CD4-positive, alpha-beta T cell treated with Interleukin-10 for 1 hour (primary cell): ENCODE measurements at regions not wholly inside any gene's neighbourhood (a gene's known extent, or its start where the extent isn't known, plus 50 kb on each side); places are given as distances from the start of the nearest gene placed in this dataset.
A peak's percentile ranks its signal among the peaks of the same experiment; 100 is the strongest.

Experiments used
- DNase-seq: peaks from one replicate; pipeline ENCODE4 v3.0.0-alpha.2; 2020

- DNase-seq, result peak; percentile 35
These were observed 96.3 kb upstream of the NOCT start for GRCh38 chr4:138919094-138919936.

GRCh38 chr4:138918169-138918869, 97.3 kb upstream of the NOCT start:
- DNase-seq, result no peak

- no peak for DNase-seq
These were observed 98.8 kb upstream of the NOCT start for GRCh38 chr4:138916763-138917162.

DNA sequence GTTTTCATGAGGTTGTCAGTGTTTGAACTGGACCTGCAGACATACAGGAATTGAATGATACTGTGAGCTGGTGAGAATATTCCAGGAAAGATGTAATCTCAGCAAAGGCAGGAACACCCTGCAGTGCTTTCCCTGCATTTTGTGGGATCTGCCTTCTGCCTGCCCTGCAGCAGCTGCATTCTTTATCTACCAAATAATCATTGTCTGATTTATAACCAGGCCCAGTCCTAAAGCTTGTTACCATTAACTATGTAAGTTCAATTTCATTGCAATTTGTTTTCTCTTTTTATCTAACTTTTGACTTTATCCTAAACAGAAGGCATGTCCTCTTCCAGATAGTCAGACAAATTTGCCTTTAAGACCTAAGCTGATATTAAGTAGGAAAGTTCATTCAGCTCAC, 99.8 kb upstream of the NOCT start:
- no peak for DNase-seq

GRCh38 chr4:138912704-138913340, 102.8 kb upstream of the NOCT start:
- no peak for DNase-seq

DNA sequence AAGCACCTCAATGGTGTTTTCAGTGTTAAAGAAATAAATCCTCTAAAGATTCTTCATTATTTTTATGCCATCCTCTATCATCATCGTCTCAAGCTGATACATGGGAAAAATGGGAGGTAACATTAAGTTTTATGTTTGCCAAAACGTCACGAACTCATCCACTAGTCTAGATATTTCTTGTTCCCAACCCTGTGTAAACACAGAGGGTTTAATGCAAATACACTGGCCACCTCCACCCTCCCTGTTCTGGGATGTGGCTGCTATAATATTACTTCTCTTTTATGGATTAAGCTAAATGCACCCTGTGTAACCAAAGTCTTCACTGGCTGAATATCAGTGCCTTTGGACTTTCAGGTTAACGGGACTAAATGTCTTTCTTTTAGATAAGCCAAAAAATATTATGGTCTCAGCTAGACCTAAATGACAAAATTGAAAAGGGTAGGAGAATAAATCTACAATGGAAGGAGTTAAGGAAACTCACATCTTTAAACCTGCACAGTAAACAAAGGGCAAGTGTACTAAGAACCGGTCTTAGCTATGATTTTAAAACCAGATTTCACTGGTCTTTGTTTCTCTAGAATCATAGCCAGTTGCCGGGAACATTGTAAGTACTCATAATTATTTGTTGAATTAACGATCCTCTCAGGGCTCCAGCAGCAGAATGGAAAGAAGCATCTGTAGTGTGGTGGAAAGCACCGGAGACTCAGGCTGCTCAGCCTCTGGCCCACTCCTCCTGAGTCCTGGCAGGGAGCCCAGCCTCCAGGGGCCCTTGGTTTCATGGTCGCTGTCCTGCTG, 103.5 kb upstream of the NOCT start:
- no peak for DNase-seq

DNA sequence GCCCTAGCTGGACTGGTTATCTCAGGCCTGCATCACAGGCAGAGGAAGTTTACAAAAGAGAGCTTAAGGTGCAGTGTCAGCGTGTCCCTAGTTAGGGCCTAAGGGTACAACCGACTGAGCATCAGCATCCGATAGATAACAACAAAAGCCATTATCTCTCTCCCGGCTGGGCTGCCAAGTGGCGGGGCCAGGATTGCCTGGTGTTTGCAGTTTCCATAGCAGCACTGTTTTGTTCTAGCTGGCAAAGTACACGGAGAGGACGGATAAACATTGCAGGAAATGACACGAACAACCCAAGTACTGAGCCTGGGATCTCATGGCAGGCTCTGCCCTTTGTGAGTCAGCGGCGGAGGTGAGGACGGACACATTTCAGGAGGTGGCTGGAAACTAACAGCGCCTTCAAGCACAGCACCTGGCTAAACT, 104.7 kb upstream of the NOCT start:
- no peak for DNase-seq

DNA sequence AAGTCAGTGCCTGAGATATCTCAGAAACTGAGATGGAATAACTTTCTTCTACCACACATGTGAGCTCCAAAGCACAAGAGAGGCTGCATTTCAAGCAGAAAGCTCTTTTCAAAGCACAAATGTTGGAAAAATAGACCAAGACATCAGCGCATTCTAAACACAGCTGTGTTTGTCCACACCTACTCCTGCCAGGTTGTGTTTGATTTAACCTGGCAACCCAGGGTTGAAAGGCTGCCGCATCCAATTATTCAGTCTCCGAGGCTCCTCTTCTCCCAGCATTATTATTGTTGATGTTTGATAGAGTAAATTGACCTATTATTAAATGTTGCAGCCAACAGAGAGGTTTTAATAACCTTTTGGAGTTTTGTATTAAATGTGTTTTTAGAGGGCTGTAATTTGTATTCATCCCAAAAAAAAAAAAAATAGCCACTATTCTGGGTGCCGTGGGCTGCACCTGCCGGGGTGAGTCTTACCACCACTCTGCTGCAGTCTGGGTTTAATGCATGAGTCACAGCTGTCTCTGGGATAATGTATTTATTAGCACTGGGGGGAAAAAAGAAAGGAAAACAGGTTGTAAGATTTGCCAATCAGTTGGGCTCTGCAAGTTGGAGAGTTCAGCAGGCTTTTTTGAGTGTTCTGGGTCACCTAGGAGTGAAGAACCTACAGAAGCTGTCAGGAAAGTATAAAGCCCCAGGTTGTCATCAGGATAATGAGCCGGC, 105.2 kb upstream of the NOCT start:
- no peak for DNase-seq

- DNase-seq, result no peak
These were observed 106.0 kb upstream of the NOCT start for GRCh38 chr4:138909587-138909986.

DNA sequence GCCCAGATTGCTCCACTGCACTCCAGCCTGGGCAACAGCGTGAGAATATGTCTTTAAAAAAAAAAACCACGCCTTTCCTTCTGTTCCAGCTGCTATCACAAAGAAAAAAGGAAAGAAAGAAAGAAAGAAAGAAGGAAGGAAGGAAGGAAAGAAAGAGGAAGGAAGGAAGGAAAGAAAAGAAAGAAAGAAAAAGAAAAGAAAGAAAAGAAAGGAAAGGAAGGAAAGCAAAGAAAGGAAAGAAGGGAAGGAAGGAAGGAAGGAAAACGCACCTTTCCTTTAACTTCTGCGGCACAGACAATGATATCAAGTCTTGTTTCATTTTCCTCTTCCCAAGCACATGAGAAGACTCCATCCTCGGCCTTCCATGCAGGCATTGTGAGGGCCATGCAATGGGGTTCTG, 107.4 kb upstream of the NOCT start:
- no peak for DNase-seq

DNA sequence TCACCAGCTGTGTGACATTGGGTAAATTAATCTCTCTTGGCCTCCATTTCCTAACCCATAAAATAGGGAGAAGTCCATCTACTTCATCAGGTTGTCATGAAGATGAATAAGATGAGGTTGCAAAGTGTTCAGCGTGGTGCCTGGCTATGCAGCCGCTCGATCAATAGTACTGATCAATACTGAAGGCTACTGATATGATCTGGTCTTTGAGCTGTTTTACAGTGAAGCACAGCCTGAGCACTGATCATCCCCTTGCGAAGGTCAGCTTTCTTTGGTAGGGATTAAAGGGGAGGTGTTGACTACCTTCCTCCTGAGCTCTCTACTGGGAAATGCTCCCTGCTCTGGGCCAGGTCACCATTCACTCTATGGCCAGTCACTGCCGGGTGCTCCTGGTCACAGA, 108.4 kb upstream of the NOCT start:
- no peak for DNase-seq

DNA sequence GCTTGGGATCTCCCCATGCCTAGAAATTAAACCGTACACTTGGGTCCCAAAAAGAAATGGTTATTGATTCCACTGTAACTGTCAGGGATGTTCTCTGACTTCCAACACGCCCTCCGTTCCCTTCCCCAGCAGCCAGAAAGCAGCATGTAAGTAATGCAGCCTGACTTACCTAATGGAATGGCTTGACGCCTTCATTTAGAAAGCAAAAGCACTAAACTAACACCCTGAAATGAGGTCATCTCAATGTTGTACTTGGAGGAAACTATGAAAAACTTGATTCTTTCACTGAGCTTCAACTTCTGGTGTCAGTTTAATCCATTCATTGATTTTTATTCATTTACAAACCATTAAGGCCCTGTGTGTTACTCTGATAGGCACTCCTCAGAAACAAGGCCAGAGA, 110.8 kb upstream of the NOCT start:
- DNase-seq, result no peak

GRCh38 chr4:138903185-138903584, 112.4 kb upstream of the NOCT start:
- DNase-seq, result no peak

GRCh38 chr4:138902705-138903104, 112.9 kb upstream of the NOCT start:
- no peak for DNase-seq

DNA sequence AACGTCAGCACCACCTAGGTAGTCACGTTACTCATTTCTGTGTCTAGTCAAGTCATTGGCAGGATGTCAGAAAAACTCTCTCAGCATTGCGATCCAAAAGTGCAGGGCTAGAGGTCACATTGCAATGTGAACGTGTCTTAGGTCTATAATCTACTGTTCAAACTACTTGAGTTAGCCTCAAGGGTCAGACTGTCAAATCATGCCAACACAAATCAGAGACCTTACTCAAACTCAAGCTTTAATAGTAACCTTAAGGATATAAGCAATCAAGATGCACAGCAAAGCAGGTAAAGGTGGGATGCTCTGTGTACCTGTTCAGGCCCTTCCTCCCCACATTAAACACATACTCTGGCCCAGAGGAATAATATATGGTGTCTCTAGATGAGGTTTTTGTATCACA, 114.4 kb upstream of the NOCT start:
- DNase-seq, result no peak

- DNase-seq, result no peak
These were observed 115.6 kb upstream of the NOCT start for GRCh38 chr4:138899999-138900398.

GRCh38 chr4:138898282-138898681, 117.3 kb upstream of the NOCT start:
- DNase-seq, result no peak

DNA sequence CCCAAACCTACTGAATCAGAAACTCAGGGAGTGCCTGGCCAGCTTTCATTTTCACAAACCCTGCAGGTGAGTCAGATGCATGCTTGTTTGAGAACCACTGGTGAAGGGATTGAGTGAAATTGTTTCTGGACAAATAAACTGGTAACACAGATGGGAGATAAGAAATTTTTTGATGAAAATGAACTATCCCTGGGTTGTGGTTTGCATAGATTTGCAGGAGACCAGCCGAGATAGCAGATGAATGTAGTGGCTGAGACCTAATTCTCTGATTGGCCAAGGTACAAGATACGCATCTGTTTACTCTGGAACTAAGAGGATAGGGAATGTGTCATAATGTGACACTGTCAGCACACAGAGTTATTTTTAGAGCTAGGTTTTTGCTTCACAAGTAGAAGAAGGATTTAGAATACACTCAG, 117.8 kb upstream of the NOCT start:
- no peak for DNase-seq

DNA sequence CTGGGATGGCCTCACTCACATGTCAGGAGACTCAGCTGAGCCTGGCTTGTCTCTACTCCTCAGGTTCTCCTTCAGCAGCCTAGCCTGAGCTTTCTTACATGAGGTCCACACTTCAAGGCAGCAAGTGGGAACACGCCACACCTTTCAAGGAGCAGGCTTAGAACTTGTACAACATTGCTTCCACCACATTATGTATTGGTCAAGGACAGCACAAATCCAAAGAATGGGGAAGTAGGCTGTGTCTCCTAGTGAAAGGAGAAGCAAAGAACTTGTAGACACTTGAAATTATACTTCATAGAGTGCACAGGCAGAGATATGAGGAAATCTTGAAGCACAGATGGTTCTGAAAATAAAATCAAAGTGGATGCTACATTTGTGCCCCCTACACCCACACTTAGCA, 120.9 kb upstream of the NOCT start:
- no peak for DNase-seq

- DNase-seq, result no peak
These were observed 121.6 kb upstream of the NOCT start for GRCh38 chr4:138894011-138894410.

DNA sequence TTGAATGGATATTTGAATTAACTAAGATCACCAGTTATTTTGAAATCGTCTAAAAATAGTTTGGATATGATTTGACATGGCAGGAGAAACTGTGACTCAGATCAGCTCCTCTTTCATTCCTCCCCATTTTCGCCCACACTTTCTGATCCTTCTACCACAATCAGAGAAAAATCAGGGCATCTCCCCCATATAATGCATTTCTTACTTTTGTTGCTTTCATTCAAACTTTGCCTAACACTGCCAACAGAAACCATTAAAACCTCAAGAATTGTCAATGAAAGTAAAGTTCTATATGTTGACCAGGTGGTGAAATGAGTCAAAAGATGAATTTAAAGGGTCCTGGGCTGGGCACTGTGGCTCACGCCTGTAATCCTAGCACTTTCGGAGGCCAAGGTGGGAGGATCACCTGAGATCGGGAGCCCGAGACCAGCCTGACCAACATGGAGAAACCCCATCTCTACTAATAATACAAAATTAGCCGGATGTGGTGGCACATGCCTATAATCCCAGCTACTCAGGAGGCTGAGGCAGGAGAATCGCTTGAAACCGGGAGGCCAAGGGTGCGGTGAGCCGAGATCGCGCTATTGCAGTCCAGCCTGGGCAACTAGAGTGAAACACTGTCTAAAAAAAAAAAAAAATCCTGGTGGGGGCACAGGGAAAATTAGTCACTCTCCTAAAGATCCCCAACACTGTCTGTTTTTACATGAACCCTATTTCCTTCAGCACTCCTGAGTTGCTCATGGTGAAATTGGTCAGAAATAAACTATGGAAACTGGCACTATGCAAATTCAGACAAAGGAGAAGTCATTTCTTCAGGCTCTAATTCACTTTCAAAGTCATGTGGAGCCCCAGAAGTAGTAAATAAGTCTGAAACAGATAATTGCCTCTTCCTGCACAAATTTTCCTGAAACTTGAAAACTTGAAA, 122.8 kb upstream of the NOCT start:
- no peak for DNase-seq
